Stimulated activated naive CD8-positive, alpha-beta T cell treated with anti-CD3 and anti-CD28 coated beads, Interleukin-15, Interleukin-2, amounts not matched to agents 100 ng/mL and 50 ng/mL, for 24 hours (primary cell): ENCODE measurements at regions not wholly inside any gene's neighbourhood (a gene's known extent, or its start where the extent isn't known, plus 50 kb on each side); places are given as distances from the start of the nearest gene placed in this dataset.

Experiments
- H3K27ac Mint-ChIP-seq: one replicate; pipeline ENCODE4 v1.8.0; 2021; ENCODE audit warnings: mild to moderate bottlenecking, mixed read lengths
- H3K27me3 Mint-ChIP-seq: one replicate; pipeline ENCODE4 v1.8.0; 2021; ENCODE audit warnings: mixed read lengths
- H3K36me3 Mint-ChIP-seq: one replicate; pipeline ENCODE4 v1.8.0; 2021; ENCODE audit warnings: low read depth, mixed read lengths
- H3K4me1 Mint-ChIP-seq: one replicate; pipeline ENCODE4 v1.8.0; 2021; ENCODE audit warnings: low read depth, mixed read lengths
- H3K4me3 Mint-ChIP-seq: one replicate; pipeline ENCODE4 v1.8.0; 2021; ENCODE audit warnings: mild to moderate bottlenecking, mixed read lengths
- H3K9me3 Mint-ChIP-seq: one replicate; pipeline ENCODE4 v1.8.0; 2021; ENCODE audit warnings: mixed read lengths

- Mint-ChIP-seq H3K4me3 (no peak overlapping the region), H3K36me3 (no peaks in the 10 kb centered on the region), H3K27ac (no peak overlapping the region), H3K4me1 (no peaks in the 10 kb centered on the region), H3K9me3 (peaks cover 10% of the 10 kb centered on the region), H3K27me3 (peaks cover 32% of the 10 kb centered on the region)
These were observed 108.8 kb upstream of the LHX5 start for GRCh38 chr12:113580437-113580836.

GRCh38 chr12:113577464-113578129, 105.9 kb upstream of the LHX5 start:
- H3K27ac Mint-ChIP-seq = no peak overlapping the region
- peaks cover 21% of the 10 kb centered on the region for H3K27me3 Mint-ChIP-seq
- peaks cover 10% of the 10 kb centered on the region for H3K9me3 Mint-ChIP-seq
- no peak overlapping the region for H3K4me3 Mint-ChIP-seq
- H3K4me1 Mint-ChIP-seq = no peaks in the 10 kb centered on the region
- no peaks in the 10 kb centered on the region for H3K36me3 Mint-ChIP-seq

- no peak overlapping the region for H3K27ac Mint-ChIP-seq
- no peaks in the 10 kb centered on the region for H3K4me1 Mint-ChIP-seq
- no peaks in the 10 kb centered on the region for H3K36me3 Mint-ChIP-seq
- H3K27me3 Mint-ChIP-seq = peaks cover 11% of the 10 kb centered on the region
- H3K9me3 Mint-ChIP-seq = no peaks in the 10 kb centered on the region
- no peak overlapping the region for H3K4me3 Mint-ChIP-seq
These were observed 103.7 kb upstream of the LHX5 start for GRCh38 chr12:113575386-113575785.

GRCh38 chr12:113573148-113573547, 101.5 kb upstream of the LHX5 start:
- Mint-ChIP-seq H3K27ac (no peak overlapping the region), H3K4me1 (no peaks in the 10 kb centered on the region), H3K36me3 (no peaks in the 10 kb centered on the region), H3K4me3 (no peak overlapping the region), H3K9me3 (no peaks in the 10 kb centered on the region), H3K27me3 (peaks cover 15% of the 10 kb centered on the region)

GRCh38 chr12:113571713-113572112, 100.0 kb upstream of the LHX5 start:
- Mint-ChIP-seq H3K4me3 (no peak overlapping the region), H3K27me3 (peaks cover 10% of the 10 kb centered on the region), H3K27ac (no peak overlapping the region), H3K36me3 (no peaks in the 10 kb centered on the region), H3K9me3 (no peaks in the 10 kb centered on the region), H3K4me1 (no peaks in the 10 kb centered on the region)

DNA sequence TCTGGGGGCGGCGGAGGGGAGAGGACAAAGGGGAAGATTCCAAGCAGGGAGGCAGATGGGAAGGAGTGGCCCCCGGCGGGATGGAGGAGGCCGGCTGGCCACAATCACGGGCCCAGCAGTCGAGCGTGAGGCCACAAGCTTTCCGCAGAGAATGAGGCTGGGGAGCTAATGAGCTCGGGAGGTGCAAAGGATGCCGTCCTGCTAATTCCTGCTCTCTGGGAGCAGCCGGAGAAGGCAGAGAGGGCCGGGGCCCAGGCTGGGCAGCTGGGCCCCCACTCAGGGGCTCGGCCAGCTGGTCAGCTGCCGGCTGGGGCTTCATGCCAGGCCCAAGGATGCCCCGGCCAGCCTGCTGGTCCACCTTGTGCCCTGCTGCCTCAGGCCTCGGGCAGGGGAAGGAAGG, 98.1 kb upstream of the LHX5 start:
- H3K27me3 Mint-ChIP-seq = peaks cover 18% of the 10 kb centered on the region
- no peak overlapping the region for H3K27ac Mint-ChIP-seq
- no peak overlapping the region for H3K4me3 Mint-ChIP-seq
- no peaks in the 10 kb centered on the region for H3K9me3 Mint-ChIP-seq
- no peaks in the 10 kb centered on the region for H3K36me3 Mint-ChIP-seq
- H3K4me1 Mint-ChIP-seq = no peaks in the 10 kb centered on the region

- no peaks in the 10 kb centered on the region for H3K9me3 Mint-ChIP-seq
- no peaks in the 10 kb centered on the region for H3K36me3 Mint-ChIP-seq
- H3K27me3 Mint-ChIP-seq = peaks cover 27% of the 10 kb centered on the region
- H3K4me1 Mint-ChIP-seq = no peaks in the 10 kb centered on the region
- H3K4me3 Mint-ChIP-seq = no peak overlapping the region
- H3K27ac Mint-ChIP-seq = no peak overlapping the region
These were observed 96.3 kb upstream of the LHX5 start for GRCh38 chr12:113568021-113568420.

DNA sequence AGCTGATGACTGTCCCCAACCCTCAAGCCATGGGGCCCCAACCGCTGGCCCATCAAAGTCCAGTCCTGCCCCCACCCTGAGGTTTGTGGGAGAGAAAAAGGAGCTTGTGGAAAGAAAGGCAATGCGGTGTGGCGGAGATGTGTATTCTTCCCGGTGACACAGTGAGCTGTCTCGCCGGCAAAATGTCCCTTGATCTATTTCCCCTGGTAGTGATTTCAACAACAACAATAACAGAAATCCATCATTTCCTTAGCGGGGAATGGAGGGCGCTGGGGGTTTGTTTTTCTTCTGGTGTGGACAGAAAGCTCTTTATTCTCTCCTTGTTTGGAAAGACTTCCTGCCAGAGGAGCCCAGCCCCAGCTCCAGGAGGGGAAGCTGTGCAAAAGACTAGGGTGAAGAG, 93.7 kb upstream of the LHX5 start:
- H3K27ac Mint-ChIP-seq = no peak overlapping the region
- peaks cover 32% of the 10 kb centered on the region for H3K27me3 Mint-ChIP-seq
- no peaks in the 10 kb centered on the region for H3K4me1 Mint-ChIP-seq
- no peaks in the 10 kb centered on the region for H3K9me3 Mint-ChIP-seq
- no peak overlapping the region for H3K4me3 Mint-ChIP-seq
- no peaks in the 10 kb centered on the region for H3K36me3 Mint-ChIP-seq

DNA sequence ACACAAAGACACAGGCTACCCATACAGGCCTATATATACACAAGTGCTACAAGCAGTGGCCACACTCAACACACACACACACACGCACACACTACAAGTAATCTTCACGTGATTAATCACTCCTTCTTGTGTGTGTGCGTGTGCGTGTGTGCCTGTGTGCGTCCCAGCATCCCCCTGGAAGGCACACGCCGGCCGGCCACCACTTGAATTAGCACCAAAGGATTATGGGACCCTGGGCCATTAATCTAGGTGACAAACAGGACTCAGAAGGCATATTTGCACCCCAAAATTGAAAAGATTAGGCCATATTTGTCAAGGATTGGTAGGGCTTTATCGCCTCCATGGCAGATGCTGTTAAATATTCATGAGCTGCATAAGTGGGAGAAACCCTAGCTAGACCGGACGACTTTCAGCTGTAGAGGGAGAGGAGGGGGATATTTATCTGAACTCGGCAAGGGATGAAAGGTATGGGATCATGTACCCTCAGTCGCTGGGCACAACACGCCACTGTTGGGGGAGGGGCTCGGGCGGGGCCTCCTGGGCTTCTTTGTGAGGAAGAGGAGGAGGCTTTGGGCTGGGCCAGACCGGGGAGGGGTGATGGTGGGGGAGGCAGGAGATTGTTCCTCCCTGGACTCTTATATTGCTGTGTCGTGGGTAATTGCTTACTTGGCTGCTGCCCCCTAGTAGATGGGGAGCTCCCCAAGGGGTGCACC, 89.6 kb upstream of the LHX5 start:
- Mint-ChIP-seq H3K4me3 (no peak overlapping the region), H3K4me1 (no peaks in the 10 kb centered on the region), H3K27ac (no peak overlapping the region), H3K27me3 (peaks cover 24% of the 10 kb centered on the region), H3K36me3 (no peaks in the 10 kb centered on the region), H3K9me3 (no peaks in the 10 kb centered on the region)

DNA sequence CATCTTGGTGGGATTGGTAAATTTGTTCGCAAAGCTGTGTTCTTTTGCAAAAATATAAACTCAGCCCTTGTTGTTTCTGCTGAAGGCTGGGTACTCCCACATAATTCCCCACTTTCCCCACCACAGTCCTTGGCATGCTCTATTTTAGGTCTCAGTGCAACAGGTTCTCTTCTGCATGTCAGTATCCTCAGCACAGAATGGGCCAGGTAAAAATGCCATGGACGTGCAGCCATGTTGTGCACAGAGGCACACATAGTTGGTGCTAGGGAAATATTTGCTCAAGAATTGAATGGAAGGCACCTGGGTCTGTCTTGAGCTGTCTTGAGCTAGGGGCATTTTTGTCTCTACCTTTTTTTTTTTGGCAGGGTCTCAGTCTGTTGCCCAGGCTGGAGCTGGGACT, 87.8 kb upstream of the LHX5 start:
- Mint-ChIP-seq H3K9me3 (no peaks in the 10 kb centered on the region), H3K4me3 (no peak overlapping the region), H3K27me3 (peaks cover 15% of the 10 kb centered on the region)

DNA sequence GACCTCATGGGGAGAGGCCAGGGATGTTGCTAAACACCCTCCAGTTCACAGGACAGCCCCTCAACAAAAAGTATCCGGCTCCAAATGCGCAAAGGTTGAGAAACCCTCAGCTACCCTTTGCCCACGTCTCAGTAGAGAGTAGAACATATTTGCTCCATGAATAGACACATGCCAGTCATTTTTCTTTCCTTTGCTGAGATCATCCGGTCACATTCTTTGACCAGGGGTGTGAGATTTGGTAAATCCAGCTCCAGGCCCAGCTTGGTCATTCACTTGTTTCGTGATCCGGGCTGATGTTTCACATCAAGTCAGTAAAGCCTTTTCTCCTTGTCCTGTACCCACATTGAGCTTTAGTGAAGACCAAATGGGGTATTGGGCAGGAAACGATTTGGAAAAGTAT, 83.6 kb upstream of the LHX5 start:
- H3K27me3 Mint-ChIP-seq = peaks cover 4% of the 10 kb centered on the region
- no peaks in the 10 kb centered on the region for H3K9me3 Mint-ChIP-seq
- no peaks in the 10 kb centered on the region for H3K4me1 Mint-ChIP-seq

More for the DNA sequence above, 87.8 kb upstream of the LHX5 start:
- Mint-ChIP-seq H3K4me1 (no peaks in the 10 kb centered on the region), H3K27ac (no peak overlapping the region), H3K36me3 (no peaks in the 10 kb centered on the region)

DNA sequence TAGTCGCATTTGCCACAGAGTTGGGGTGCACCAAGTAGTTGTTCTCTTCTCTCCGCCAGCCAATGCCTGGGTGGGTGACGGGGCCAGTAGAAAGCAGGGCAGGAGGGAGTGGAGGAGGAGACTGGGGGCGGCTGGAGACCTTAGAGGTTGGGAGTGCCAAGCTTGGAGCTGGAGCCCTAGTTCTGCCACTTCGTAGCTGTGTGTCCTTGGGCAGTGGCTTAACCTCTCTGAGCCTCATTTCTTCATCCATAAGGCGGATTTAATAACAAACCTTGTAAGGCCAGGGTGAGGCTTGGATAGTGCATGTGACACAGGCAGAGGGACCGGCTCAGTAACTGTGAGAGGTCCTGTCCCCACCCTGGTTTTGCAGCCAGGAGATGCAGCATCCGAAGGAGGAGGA, 81.1 kb upstream of the LHX5 start:
- Mint-ChIP-seq H3K36me3 (no peaks in the 10 kb centered on the region), H3K27me3 (peaks cover 6% of the 10 kb centered on the region), H3K4me1 (no peaks in the 10 kb centered on the region), H3K4me3 (no peak overlapping the region), H3K27ac (no peak overlapping the region), H3K9me3 (peaks cover 7% of the 10 kb centered on the region)

More for the DNA sequence above, 83.6 kb upstream of the LHX5 start:
- no peak overlapping the region for H3K27ac Mint-ChIP-seq
- H3K36me3 Mint-ChIP-seq = no peaks in the 10 kb centered on the region
- H3K4me3 Mint-ChIP-seq = no peak overlapping the region

DNA sequence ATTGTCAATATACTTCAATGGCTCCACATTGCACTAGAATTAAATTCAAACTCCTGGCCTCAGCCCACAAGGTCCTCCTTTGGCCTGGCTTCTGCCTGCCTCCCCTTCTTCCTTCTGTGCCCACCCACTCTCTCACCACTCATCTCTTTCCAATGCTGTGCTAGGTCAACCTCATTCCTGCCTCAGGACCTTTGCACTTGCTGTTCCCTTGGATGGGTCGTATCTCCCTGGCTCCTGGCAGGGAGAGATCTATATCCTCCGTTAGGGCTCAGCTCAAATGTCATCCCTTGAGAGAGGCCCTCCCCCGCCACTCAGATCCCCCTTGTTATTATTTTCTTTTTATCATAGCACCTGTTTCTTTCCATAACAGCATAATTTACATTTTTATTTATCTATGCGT, 79.9 kb upstream of the LHX5 start:
- Mint-ChIP-seq H3K4me1 (no peaks in the 10 kb centered on the region), H3K27me3 (peaks cover 11% of the 10 kb centered on the region), H3K36me3 (no peaks in the 10 kb centered on the region), H3K9me3 (peaks cover 7% of the 10 kb centered on the region), H3K4me3 (no peak overlapping the region), H3K27ac (no peak overlapping the region)

DNA sequence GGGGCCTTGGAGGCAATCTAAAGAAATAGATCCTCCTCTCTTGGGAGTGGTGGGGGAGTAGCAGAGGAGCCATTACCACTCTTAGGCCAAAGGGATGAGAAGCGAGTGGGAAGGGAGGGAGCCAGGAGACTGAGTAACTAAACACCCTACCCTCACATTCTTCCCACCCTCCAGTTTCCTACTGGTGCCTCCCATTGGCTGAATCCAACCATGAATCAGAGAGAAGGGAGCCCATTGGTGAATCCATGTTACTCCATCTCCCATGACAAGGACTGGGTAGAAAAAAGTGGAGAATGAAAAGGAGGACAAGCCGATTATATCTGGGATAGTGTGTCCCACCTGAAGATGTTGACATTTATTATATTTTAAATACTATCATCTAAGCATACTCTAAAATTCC, 76.8 kb upstream of the LHX5 start:
- H3K4me1 Mint-ChIP-seq = no peaks in the 10 kb centered on the region
- H3K36me3 Mint-ChIP-seq = no peaks in the 10 kb centered on the region
- H3K27ac Mint-ChIP-seq = no peak overlapping the region
- H3K4me3 Mint-ChIP-seq = no peak overlapping the region
- H3K9me3 Mint-ChIP-seq = peaks cover 7% of the 10 kb centered on the region
- H3K27me3 Mint-ChIP-seq = peaks cover 11% of the 10 kb centered on the region

- Mint-ChIP-seq H3K9me3 (peaks cover 7% of the 10 kb centered on the region), H3K4me3 (no peak overlapping the region), H3K36me3 (no peaks in the 10 kb centered on the region), H3K27me3 (peaks cover 11% of the 10 kb centered on the region), H3K4me1 (no peaks in the 10 kb centered on the region), H3K27ac (no peak overlapping the region)
These were observed 75.5 kb upstream of the LHX5 start for GRCh38 chr12:113546916-113547863.
